Ascending aorta (tissue), 2 donors: ENCODE measurements at regions not wholly inside any gene's neighbourhood (a gene's known extent, or its start where the extent isn't known, plus 50 kb on each side); places are given as distances from the start of the nearest gene placed in this dataset.

Experiments
- DNase-seq, 2 donors: peaks; one replicate each; pipeline ENCODE4 v3.0.0-alpha.2; 2019; ENCODE audit warnings: low spot score in 2 of 2
- H3K27ac ChIP-seq, 2 donors: fragments of 200-600 bp; sonication (generic); one replicate each; pipeline ENCODE4 v1.5.1; 2016 to 2017; ENCODE audit warnings: mild to moderate bottlenecking in 1 of 2
- H3K27me3 ChIP-seq: fragments of 200-600 bp; sonication (generic); one replicate; pipeline ENCODE4 v1.5.1; 2017
- H3K36me3 ChIP-seq, 2 donors: fragments of 200-600 bp; sonication (generic); one replicate each; pipeline ENCODE4 v1.5.1; 2016
- H3K4me1 ChIP-seq, 2 donors: fragments of 200-600 bp; sonication (generic); one replicate each; pipeline ENCODE4 v1.5.1; 2016 to 2017; ENCODE audit warnings: mild to moderate bottlenecking in 1 of 2
- H3K4me3 ChIP-seq, 2 donors: fragments of 200-600 bp; sonication (generic); one replicate each; pipeline ENCODE4 v1.5.1; 2016 to 2017; ENCODE audit warnings: mild to moderate bottlenecking in 1 of 2
- H3K9me3 ChIP-seq, 2 donors: fragments of 200-600 bp; sonication (generic); one replicate each; pipeline ENCODE4 v1.5.1; 2016
- intact Hi-C: fragments of 100-400 bp; cut with DNase I; formaldehyde crosslinking; loops from one replicate; pipeline ENCODE4 v1.15.1; 2023
- TF ChIP-seq, protein P1 (sequence below), 3 experiments: fragments of 200-600 bp in 2 of 3; fragments of 450-650 bp in 1 of 3; sonication (generic) in 2 of 3; IDR thresholded peaks; one replicate each; pipeline ENCODE4 v1.5.1; 2016 to 2019; ENCODE audit warnings: antibody characterized with exemption in 3 of 3, mild to moderate bottlenecking in 1 of 3, moderate library complexity in 1 of 3

DNA sequence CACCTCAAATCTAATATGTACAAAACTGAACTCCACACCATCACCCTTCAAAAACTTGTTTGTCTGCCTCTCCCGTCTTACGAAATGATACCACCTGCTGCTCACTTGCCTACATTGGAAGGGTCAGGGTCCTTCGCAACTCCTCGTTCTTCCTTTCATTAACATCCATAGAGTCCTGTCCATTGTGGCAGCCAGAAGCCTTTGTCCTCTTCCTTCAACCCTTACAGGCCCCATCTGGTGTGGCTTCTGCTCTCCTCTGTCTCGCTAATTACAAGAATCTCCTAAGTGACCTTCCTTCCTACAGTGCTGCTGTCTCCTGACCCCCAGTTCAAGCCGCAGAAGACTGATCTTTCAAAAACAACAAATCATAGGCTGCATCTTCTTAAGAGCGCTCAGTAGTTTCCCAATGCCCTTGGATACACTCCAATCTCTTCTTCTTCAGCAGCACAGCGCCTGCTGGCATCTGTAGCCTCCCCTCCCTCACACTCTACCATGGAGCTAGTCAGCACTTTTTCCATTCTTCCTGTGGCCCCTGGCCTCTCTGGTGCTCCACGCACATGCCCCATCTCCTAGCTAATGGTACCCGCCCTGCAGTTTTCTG is 382.7 kb downstream of the LIG4 start:
- no peaks in the 10 kb centered on the region for H3K9me3 ChIP-seq
- no peaks in the 10 kb centered on the region for H3K4me1 ChIP-seq
- TF ChIP-seq, protein P1, sequence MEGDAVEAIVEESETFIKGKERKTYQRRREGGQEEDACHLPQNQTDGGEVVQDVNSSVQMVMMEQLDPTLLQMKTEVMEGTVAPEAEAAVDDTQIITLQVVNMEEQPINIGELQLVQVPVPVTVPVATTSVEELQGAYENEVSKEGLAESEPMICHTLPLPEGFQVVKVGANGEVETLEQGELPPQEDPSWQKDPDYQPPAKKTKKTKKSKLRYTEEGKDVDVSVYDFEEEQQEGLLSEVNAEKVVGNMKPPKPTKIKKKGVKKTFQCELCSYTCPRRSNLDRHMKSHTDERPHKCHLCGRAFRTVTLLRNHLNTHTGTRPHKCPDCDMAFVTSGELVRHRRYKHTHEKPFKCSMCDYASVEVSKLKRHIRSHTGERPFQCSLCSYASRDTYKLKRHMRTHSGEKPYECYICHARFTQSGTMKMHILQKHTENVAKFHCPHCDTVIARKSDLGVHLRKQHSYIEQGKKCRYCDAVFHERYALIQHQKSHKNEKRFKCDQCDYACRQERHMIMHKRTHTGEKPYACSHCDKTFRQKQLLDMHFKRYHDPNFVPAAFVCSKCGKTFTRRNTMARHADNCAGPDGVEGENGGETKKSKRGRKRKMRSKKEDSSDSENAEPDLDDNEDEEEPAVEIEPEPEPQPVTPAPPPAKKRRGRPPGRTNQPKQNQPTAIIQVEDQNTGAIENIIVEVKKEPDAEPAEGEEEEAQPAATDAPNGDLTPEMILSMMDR (IDR thresholded peaks at IDR 0.05): no peak
- DNase-seq: no peak
- H3K4me3 ChIP-seq: no peak overlapping the region
- intact Hi-C loops: no loop called here
- H3K27ac ChIP-seq: no peak overlapping the region
- H3K27me3 ChIP-seq: no peaks in the 10 kb centered on the region
- no peaks in the 10 kb centered on the region for H3K36me3 ChIP-seq

DNA sequence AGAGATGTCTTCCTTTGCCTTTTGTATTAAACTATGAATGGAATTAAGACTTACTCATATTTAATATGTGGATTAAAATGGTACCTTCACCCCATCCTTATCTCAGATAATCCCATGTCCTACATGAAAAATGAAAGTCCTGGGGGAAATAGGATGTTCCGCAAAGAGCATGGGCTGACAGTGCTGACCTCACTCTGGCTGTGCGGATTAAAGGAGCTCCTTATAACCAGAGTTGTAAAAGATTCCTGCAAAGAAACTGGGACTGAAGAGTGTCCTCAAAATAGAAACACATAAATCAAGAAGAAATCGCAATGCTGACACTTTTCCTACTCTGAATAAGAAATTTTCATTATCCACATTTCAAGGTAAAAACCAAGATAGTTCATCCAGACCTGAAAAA is 384.5 kb downstream of the LIG4 start:
- TF ChIP-seq, protein P1 (IDR thresholded peaks at IDR 0.05): no peak
- H3K9me3 ChIP-seq: no peaks in the 10 kb centered on the region
- H3K27ac ChIP-seq: no peak overlapping the region
- no peak overlapping the region for H3K4me3 ChIP-seq
- DNase-seq: no peak
- H3K36me3 ChIP-seq: no peaks in the 10 kb centered on the region
- intact Hi-C loops: no loop called here
- H3K27me3 ChIP-seq: no peaks in the 10 kb centered on the region
- H3K4me1 ChIP-seq: no peaks in the 10 kb centered on the region

- H3K4me3 ChIP-seq: no peak overlapping the region
- TF ChIP-seq, protein P1 (IDR thresholded peaks at IDR 0.05): no peak
- H3K27me3 ChIP-seq: no peaks in the 10 kb centered on the region
- H3K36me3 ChIP-seq: no peaks in the 10 kb centered on the region
- H3K27ac ChIP-seq: no peak overlapping the region
- intact Hi-C loops: no loop called here
- no peaks in the 10 kb centered on the region for H3K4me1 ChIP-seq
- H3K9me3 ChIP-seq: no peaks in the 10 kb centered on the region
- DNase-seq: no peak
These were observed 387.3 kb downstream of the LIG4 start for GRCh38 chr13:107827840-107828549.

GRCh38 chr13:107824635-107825034 is 390.7 kb downstream of the LIG4 start:
- intact Hi-C loops: no loop called here
- Histone ChIP-seq H3K27me3 (no peaks in the 10 kb centered on the region), H3K4me1 (no peaks in the 10 kb centered on the region), H3K9me3 (no peaks in the 10 kb centered on the region), H3K27ac (no peak overlapping the region), H3K36me3 (no peaks in the 10 kb centered on the region), H3K4me3 (no peak overlapping the region)
- TF ChIP-seq, protein P1 (IDR thresholded peaks at IDR 0.05): no peak
- no peak for DNase-seq

GRCh38 chr13:107822006-107822405 is 393.3 kb downstream of the LIG4 start:
- Histone ChIP-seq H3K27ac (no peak overlapping the region), H3K36me3 (no peaks in the 10 kb centered on the region), H3K4me1 (no peaks in the 10 kb centered on the region), H3K9me3 (no peaks in the 10 kb centered on the region), H3K27me3 (no peaks in the 10 kb centered on the region), H3K4me3 (no peak overlapping the region)
- no peak for DNase-seq
- TF ChIP-seq, protein P1 (IDR thresholded peaks at IDR 0.05): no peak
- intact Hi-C loops: no loop called here
